GM18909 (cell line): ENCODE measurements at regions not wholly inside any gene's neighbourhood (a gene's known extent, or its start where the extent isn't known, plus 50 kb on each side); places are given as distances from the start of the nearest gene placed in this dataset.
"Not testable (repeated sequence)": the region's sequence is repeated elsewhere in the genome, so short reads cannot be mapped to it uniquely, and the experiment has no call there.

Experiments
- ATAC-seq: cut with Tn5 transposase; IDR thresholded peaks from one replicate; pipeline ENCODE4 v1.9.1; 2021; ENCODE audit warnings: mild to moderate bottlenecking; ENCODE audit not compliant: unreplicated experiment, poor library complexity

DNA sequence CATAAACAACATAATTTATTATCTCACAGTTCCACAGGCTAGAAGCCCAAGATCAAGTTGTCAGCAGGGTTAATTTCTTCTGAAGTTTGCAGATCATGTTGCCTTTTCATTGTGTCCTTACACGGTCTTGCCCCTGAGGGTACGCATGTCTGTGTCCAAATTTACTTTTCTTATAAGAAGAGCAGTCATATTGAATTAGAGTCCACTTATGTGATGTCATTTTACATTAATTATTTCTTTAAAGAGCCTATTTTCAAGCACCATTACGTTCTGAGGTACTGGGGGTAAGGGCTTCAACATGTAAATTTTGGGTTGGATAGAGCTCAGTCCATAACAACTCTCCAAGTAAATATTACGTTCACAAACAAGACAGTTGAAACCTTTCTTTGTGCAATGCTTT, 236.6 kb upstream of the OR4E1 start:
- ATAC-seq: no peak

DNA sequence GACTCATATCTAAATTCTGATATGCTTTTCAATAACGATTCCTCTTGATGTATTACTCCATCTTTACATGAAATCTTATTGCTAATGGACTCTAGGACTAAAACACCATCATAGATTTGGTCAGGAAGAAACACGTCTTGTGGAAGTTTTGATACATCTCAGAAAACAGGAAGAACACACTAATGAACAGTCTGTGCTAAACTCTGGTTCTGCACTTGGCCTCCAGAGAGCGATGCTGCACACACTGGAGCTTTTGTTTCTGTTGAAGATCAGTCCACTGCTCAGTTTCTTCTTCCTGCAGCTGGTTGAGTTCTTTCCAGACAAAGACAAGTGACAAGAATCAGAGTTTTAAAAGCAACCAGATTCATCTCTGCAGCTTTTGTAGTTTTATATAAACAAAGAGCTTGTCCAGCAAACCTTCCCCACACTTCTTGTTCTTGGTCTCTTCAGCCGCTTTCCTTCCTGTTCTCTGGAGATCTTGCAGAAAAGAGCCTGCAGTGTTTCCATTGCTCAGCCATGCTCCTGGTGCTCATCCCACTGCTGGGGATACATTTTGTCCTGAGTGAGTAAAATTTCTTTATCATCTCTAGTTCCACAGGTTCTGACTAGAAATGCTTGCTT, 229.1 kb upstream of the OR4E1 start:
- peak; percentile 69 for ATAC-seq

DNA sequence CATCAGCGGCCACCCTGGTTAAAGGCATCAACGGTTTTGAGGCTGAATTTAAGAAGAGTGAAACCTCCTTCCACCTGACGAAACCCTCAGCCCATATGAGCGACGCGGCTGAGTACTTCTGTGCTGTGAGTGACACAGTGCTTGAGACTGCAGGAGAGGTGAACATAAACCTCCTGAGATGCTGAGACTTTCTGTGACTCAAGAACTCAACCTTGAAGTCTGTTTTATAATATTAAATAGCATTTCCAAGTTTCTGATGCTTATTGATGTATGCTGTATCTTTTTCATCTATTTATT, 221.2 kb upstream of the OR4E1 start:
- ATAC-seq: not testable (repeated sequence)

DNA sequence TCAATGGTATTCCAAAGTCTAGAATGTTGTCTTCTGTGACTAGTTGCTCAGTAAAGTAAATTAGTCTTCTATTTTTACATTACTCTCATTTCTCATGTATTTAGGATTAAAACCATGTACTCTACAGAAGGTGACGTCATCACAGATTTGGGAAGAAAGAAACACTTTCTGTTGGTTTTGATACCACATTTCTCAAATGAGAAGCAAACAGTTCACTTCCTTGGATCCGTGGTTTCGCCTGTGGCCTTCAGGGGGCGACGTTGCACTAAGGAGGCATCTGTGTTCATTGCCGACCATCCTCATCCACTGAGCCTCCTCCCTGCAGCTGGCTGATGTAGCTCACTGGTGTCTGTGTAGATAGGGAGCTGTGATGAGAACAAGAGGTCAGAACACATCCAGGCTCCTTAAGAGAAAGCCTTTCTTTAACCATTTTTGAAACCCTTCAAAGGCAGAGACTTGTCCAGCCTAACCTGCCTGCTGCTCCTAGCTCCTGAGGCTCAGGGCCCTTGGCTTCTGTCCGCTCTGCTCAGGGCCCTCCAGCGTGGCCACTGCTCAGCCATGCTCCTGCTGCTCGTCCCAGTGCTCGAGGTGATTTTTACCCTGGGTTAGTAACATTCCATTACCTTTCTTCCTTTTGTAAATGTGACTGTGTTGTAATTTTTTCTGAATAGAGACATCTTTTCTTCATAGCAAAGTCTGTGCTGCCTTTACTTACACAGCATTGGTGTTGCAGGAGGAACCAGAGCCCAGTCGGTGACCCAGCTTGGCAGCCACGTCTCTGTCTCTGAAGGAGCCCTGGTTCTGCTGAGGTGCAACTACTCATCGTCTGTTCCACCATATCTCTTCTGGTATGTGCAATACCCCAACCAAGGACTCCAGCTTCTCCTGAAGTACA, 220.6 kb upstream of the OR4E1 start:
- no peak for ATAC-seq

DNA sequence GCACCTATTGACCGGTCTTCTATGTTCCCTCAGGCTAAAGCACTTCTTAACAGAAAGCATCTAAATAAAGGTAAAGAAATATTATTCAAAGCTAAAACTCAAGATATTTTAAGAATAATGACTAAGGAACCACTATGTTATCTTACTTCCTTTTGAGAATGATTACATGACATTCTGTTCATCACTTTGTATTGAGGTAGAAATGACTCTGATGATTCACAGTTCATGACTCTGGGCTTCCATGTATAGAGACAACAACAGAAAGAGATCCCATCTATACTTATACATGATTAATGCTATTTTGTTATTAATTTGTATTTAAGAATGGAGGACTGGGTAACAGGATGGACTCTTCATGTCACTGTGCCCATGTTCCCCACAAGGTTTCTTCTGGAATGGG, 218.3 kb upstream of the OR4E1 start:
- no peak for ATAC-seq

DNA sequence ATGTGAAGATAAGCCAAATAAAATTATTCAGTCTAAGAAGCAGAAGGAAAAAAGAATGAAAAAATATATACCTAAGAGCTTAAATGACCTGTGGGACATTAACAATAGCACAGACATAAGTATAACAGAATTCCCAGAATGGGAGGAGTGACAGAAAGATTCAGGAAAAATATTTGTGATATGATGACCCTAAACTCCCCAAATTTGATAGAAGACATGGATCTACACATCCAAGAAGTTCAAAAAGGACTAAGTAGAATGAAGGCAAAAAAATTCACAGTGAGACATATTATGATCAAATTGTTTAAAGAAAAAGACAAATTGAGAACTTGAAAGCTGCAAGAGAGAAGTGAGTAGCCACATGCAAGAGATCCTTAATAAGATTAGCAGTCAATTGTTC, 211.4 kb upstream of the OR4E1 start:
- no peak for ATAC-seq

DNA sequence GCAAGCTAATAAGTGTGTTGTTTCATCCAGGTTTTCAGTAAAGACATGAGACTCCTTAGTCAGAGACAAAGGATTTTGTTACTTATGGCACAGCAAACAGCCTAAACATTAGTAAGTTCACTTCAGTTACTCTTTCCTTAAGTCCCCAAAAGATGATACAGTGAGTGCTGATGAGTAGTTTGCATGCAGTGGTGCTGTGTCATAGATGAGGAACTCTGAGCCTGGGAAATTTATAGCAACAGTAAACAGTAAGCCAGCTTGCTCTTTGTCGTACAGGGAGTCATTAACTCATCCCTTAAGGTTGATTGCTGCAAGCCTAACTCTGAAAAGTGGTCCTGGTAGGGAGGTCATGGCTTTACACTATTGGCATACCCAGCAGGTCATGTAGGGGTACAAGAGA, 208.6 kb upstream of the OR4E1 start:
- no peak for ATAC-seq

DNA sequence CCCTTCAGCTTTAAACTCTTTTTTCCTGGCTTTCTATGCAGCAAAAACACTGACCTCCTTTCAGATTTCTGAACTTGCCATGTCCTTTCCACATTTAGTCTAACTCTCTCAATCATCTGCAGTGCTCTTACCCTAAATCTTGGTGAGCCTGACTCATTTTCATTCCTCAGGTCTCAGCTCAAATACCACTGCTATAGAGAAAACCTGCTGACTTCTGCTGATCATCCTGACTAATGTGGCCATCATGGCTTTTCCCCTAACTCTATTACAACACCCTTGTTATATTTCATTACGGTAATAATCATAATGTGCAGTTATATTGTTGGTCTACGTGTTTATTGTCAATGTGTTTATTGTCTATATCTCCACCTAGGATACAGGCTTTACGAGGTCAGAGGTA, 207.3 kb upstream of the OR4E1 start:
- ATAC-seq: no peak

DNA sequence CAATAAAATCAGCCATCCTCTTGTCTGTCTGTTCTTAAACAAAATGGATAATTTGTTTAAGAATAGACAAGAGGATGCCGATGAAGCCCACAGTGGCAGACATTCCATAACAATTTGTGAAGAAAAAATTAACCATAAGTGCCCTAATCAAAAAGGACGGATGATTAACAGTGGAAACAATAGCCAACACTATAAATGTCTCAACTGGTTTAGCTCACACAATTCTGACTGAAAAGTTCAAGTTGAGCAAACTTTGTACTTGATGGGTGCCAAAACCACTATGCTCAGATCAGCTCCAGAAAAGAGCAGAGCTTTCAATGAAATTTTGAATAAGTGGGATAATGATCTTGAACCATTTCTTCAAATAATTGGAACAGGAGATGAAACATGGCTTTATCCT, 202.2 kb upstream of the OR4E1 start:
- no peak for ATAC-seq

DNA sequence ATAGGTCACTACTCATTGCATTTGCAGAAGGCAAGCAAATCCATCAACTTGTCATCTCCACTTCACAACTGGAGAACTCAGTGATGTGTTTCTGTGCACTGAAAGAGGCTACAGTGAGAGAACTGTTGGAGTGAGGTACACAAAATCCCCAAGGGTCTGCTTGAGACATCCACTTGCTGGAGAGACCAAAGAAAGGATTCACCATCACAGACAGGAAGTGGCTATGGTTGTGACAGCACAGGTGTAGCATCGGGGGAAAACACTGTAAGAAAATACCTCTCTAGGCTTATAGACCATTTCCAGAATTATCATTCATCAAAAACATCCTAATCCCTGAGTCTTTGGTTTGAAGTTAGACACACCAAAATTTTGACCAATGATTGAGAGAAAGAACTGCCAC, 201.3 kb upstream of the OR4E1 start:
- no peak for ATAC-seq

DNA sequence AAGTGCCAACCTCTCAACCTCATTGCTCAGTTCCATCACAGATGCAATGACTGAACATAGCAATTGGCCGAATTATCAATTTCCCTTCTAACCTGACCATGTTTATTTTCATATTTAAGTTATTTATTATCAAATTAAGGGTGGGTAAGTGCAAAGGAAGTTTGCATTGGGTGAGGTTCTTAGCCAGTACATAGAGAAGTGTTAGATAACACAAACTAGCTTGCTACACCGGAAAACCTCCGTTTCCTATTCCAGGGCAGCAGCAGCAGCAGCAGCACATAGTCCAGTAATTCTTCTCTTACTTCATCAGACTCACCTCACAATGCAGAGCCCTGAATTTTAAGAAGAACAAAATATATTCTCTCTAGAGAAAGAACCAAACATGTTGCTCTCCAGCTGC, 200.5 kb upstream of the OR4E1 start:
- no peak for ATAC-seq

DNA sequence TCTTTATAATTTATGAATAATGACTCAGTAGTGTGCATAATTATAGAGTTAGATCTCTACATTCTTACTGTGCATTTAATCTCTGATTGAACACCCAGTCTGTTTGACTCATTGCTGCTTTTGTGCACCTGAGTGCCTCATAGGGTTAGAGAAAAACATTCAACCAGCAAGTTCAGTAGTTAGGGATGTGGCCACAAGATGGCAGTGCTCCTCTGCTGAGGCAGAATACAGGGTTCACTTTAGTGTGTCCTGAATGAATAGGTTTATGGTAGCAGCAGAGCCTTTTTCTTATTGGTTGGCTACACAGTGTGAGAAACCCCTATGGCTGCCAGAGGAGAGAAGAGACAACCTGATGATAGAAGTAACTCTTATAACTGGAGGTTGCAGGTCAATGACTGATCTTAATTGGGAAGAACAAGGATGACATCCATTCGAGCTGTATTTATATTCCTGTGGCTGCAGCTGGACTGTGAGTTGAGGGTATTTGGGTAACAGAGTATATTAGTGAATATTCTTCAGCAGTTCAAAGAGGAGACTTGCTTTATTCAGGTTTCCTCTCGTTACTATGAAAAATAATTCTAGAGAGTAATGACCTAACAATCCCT, 194.9 kb upstream of the OR4E1 start:
- ATAC-seq: peak; percentile 81

DNA sequence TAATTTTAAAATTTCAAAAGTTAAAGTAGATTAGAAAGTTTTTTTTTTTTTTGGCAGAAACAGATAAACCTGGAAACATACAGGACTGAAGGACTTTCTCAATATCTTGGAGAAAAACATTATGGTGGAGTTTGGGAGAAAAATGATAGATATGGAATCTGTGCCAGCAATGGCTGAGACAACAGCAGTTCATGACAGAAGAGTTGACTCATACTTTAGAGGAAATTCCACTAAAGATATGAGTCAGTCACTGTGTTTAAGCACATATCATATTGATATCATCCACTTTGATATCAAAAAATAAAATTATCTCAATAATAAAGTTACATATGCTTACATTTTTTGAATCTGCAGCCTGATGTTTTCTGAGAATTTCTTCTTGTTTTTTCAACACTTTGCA, 193.9 kb upstream of the OR4E1 start:
- ATAC-seq: no peak

DNA sequence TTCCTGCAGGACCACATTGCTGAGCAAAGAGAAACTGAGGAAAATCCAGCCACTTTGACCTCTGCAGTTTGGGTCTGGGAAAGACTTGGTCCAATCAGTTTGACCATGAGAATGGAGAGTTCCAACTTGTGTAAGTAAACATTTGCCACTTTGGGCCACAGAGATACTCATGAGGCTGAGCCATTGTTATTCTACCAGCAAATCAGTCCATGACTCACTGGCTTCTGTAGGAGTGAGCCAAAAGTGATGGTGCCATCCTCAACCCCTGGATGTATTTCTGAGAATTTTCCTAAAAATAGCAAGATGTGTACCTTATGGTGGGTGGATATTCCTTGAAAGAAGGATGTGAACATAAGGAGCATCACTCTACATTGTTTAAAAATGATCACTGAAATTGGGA, 192.9 kb upstream of the OR4E1 start:
- no peak for ATAC-seq

DNA sequence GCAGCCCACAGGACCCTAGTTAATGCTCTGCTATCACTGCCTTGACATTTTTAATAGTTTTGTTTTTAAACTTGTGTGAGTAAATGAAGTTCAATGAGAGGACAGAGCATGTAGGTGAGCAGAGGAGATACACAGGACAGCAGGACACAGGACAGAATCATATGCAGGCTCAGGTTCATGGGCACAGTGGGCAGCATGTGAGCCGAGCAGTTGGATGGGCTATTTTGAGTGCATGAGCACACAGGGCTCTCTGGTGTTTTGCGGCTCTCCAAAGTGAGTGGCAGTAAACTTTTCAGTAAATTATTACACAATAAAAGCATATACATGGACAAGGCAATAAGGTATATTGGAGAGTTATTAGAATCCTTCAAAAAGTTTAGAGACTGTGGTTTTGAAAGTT, 189.7 kb upstream of the OR4E1 start:
- ATAC-seq: no peak

DNA sequence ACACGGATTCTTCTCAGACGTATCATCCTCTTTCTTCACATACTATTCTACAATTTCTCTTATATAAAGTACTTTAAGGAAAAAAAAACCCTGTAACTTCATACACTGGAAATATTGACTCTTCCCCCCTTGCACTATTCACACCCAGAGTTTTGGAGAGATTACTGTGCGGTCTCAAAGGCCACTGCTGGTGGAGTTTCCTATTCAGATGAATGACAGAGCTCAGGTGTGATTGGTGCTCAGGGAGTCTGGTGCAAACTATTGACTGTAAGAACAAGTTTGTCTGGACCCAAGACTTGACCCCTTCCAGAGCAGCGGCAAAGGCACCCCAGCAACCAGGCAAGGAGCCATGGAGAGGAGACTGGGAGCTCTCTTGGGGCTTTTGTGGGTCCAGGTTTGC, 187.5 kb upstream of the OR4E1 start:
- no peak for ATAC-seq

DNA sequence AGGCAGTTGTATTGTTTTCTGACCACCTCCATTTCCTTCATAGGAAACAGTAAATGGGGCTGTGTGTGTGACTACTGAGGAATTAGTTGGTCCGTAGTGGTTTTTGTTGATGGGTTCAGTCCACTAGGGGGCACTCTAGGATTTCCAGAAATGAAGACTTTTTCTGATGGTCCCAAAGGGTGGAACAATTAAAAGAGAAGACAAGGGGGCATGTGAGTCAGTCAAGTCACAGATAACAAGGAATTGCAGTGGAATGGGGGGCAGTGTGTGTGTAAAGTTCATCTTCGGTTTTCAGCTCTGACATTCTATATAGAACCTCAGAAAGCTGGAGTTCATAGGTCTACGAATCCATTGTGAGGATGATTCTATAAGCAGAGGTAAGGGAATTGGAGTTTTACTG, 186.6 kb upstream of the OR4E1 start:
- ATAC-seq: no peak

DNA sequence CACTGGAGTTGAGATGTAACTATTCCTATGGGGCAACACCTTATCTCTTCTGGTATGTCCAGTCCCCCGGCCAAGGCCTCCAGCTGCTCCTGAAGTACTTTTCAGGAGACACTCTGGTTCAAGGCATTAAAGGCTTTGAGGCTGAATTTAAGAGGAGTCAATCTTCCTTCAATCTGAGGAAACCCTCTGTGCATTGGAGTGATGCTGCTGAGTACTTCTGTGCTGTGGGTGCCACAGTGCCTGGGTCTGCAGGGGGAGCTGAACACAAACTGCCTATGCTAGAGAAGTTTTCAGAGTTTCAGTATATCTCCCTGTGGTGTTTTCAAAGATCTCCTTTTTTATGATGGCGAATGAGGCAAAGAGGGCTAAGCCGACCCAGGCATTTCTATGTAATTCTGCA, 179.2 kb upstream of the OR4E1 start:
- no peak for ATAC-seq

DNA sequence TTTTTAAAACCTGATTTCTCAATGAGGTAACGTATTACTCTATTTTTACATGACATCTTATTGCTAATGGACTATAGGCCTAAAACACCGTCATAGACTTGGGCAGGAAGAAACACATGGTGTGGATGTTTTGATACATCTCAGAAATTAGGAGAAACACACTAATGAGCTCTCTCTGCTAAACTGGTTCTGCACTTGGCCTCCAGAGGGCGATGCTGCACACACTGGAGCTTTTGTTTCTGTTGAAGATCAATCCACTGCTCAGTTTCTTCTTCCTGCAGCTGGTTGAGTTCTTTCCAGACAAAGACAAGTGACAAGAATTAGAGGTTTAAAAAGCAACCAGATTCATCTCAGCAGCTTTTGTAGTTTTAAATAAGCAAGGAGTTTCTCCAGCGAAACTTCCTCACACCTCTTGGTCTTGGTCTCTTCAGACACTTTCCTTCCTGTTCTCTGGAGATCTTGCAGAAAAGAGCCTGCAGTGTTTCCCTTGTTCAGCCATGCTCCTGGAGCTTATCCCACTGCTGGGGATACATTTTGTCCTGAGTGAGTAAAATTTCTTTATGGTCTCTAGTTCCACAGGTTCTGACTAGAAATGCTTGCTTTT, 178.5 kb upstream of the OR4E1 start:
- peak; percentile 71 for ATAC-seq

DNA sequence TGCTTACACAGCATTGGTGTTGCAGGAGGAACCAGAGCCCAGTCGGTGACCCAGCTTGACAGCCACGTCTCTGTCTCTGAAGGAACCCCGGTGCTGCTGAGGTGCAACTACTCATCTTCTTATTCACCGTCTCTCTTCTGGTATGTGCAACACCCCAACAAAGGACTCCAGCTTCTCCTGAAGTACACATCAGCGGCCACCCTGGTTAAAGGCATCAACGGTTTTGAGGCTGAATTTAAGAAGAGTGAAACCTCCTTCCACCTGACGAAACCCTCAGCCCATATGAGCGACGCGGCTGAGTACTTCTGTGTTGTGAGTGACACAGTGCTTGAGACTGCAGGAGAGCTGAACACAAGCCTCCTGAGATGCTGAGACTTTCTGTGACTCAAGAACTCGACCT, 173.3 kb upstream of the OR4E1 start:
- not testable (repeated sequence) for ATAC-seq

DNA sequence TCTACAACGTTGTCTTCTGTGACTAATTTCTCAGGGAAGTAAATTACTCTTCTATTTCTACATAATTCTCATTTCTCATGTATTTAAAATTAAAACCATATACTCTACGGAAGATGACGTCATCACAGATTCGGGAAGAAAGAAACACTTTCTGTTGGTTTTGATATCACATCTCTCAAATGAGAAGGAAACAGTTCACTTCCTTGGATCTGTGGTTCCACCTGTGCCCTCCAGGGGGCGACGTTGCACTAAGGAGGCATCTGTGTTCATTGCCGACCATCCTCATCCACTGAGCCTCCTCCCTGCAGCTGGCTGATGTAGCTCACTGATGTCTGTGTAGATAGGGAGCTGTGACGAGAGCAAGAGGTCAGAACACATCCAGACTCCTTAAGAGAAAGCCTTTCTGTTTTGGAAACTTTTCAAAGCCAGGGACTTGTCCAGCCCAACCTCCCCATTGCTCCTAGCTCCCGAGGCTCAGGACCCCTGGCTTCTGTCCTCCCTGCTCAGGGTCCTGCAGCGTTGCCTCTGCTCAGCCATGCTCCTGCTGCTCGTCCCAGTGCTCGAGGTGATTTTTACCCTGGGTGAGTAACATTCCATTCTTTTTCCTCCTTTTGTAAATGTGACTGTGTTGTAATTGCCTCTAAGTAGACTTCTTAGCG, 172.7 kb upstream of the OR4E1 start:
- no peak for ATAC-seq
